Left colon (tissue), 2 donors: ENCODE measurements at regions not wholly inside any gene's neighbourhood (a gene's known extent, or its start where the extent isn't known, plus 50 kb on each side); places are given as distances from the start of the nearest gene placed in this dataset.

Source experiments
- ATAC-seq: fragments of 200-7000 bp; cut with Tn5 transposase; one replicate; pipeline ENCODE4 v1.9.1; 2020; ENCODE audit warnings: mild to moderate bottlenecking, moderate library complexity
- DNase-seq, 2 donors: peaks; one replicate each; pipeline ENCODE4 v3.0.0-alpha.2; 2020
- intact Hi-C, 2 donors: fragments of 100-400 bp; cut with DNase I in 1 of 2; cut with micrococcal nuclease in 1 of 2; formaldehyde crosslinking; loops; one replicate each; pipeline versions ENCODE4 v1.11.2 to v1.14.0; 2022; cut with DNase I, micrococcal nuclease
- donor health status: DM: no; HTN: no; CAD: no.
- donor health status: DM: yes; HTN: yes; CAD: no.

GRCh38 chr22:49369726-49370626 is 457.7 kb downstream of the BRD1 start:
- DNase-seq: no peak
- no peak for ATAC-seq
- intact Hi-C loops: no loop called here

- DNase-seq (peak in 1 of 2 donors; percentile 21), ATAC-seq (no peak)
- intact Hi-C loops: no loop called here
These were observed 458.5 kb downstream of the BRD1 start for GRCh38 chr22:49368976-49369725.

GRCh38 chr22:49368221-49368975 is 459.3 kb downstream of the BRD1 start:
- DNase-seq (no peak), ATAC-seq (no peak)
- intact Hi-C loops: no loop called here

DNA sequence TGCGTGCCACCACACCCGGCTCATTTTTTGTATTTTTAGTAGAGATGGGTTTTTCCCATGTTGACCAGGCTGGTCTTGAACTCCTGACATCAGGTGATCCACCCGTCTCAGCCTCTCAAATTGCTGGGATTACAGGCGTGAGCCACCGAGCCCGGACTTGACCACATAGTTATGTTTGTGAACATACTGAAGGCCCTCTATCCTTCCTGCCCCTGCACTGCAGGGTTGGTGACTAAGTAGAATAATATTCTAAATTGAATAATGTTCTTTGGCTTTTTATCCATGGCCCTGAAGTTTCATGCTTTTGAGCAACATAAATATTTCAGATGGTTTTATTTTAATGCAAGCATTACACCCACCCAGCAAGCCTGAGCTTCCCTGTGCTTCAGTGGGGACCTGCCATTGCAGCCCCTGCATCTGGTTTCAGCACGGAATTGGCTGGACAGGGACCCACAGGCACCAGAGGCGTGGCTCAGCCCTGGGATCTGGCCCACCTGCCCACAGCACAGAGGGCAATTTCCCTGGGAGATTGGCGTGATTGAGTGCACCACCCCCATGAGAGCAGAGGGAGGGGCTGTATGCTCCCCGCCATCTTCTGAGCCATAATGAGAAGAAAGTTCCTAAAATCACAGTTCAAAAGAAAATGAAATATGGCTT is 460.5 kb downstream of the BRD1 start:
- intact Hi-C loops: no loop called here
- ATAC-seq (no peak), DNase-seq (no peak)

GRCh38 chr22:49366437-49366836 is 461.2 kb downstream of the BRD1 start:
- intact Hi-C loops: no loop called here
- no peak for ATAC-seq
- DNase-seq: no peak

DNA sequence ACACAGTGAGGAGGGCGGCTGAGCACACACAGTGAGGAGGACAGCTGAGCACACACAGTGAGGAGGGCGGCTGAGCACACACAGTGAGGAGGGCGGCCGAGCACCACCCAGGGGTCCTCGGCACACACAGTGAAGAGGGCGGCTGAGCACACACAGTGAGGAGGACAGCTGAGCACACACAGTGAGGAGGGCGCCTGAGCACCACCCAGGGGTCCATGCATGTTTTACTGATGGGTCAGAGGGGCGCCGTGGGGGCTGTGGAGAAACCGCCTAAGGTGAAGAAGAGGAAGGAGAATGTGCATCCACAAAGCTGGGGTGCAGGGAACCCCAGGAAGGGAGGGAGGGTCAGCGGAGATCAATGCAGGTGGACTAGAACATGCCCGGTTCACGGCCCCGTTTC is 461.8 kb downstream of the BRD1 start:
- DNase-seq: no peak
- intact Hi-C loops: no loop called here
- no peak for ATAC-seq

- ATAC-seq (no peak), DNase-seq (no peak)
- intact Hi-C loops: no loop called here
These were observed 462.4 kb downstream of the BRD1 start for GRCh38 chr22:49365191-49365837.

- ATAC-seq (no peak), DNase-seq (no peak)
- intact Hi-C loops: no loop called here
These were observed 463.3 kb downstream of the BRD1 start for GRCh38 chr22:49364398-49364797.

- DNase-seq (no peak), ATAC-seq (no peak)
- intact Hi-C loops: no loop called here
These were observed 464.0 kb downstream of the BRD1 start for GRCh38 chr22:49363526-49364230.

DNA sequence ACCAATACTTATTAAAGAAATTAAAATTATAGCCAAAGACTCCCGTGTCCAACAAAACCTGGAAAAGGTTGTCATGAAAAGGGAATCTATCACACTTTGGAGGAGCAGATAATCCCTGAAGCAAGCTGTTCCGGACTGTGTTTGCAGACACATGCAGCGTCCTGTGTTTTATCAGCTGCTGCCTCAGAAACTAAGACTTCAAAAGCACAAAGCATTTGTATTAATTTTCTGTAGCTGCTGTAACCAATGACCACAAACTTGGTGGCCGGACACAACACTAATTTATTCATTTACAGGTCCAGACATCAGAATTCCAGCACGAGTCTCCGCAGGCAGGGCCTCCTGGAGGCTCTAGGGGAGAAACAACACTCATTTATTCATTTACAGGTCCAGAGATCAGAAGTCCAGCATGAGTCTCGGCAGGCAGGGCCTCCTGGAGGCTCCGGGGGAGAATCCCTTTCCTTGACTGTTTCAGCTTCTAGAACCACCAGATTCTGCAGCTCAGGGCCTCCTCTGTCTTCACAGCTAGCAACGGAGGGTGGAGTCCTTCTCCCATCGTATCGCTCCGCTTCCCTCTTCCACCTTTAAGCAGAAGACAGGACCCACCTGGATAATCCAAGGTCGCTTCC is 465.3 kb downstream of the BRD1 start:
- intact Hi-C loops: no loop called here
- no peak for DNase-seq
- ATAC-seq: no peak

- no peak for DNase-seq
- no peak for ATAC-seq
- intact Hi-C loops: no loop called here
These were observed 466.5 kb downstream of the BRD1 start for GRCh38 chr22:49361164-49361563.

GRCh38 chr22:49360746-49361145 is 466.9 kb downstream of the BRD1 start:
- DNase-seq (no peak), ATAC-seq (no peak)
- intact Hi-C loops: no loop called here

- no peak for ATAC-seq
- intact Hi-C loops: no loop called here
- no peak for DNase-seq
These were observed 468.6 kb downstream of the BRD1 start for GRCh38 chr22:49359076-49359475.

DNA sequence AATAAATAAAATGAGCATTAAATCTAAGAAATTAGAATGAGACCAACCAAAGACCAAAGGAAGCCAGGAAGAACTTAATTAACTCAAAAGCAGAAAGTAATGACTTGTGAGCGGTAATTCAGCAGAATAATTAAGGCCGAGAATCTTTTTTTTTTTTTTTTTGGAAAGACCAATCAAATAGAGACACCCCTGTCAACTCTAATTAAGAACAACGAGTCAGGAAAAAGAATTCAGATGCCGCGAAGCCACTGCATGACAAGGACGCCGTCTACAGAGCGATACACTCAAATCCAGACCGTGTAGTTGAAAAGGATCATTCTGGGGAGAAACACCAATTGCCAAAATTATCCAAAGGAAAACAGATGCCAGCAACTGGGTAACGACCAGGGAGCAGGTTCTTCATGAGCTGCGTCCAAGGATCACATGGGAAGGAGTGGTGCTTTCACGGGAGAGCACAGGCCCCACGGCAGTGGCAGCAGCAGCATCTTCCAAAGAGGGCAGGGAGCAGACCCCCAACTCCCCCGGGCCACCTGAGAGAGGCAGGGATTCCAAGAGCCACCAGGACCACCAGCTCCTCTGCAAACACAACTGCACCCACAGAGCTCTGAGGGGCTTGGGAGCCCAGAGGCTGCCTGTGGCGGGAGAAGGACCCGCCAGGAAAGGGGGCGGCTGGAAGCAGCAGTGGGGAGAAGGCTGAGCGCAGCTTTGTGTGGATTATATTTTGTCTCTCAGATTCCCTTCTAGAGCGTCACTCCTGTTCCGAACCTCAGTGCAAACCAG is 469.8 kb downstream of the BRD1 start:
- intact Hi-C loops: no loop called here
- ATAC-seq (no peak), DNase-seq (no peak)

- DNase-seq (no peak), ATAC-seq (no peak)
- intact Hi-C loops: no loop called here
These were observed 471.2 kb downstream of the BRD1 start for GRCh38 chr22:49356428-49356827.

GRCh38 chr22:49355211-49355920 is 472.3 kb downstream of the BRD1 start:
- ATAC-seq: no peak
- intact Hi-C loops: no loop called here

More at GRCh38 chr22:49355211-49355920, 472.3 kb downstream of the BRD1 start:
- DNase-seq: no peak
